GM23248 (cell line): ENCODE measurements at regions not wholly inside any gene's neighbourhood (a gene's known extent, or its start where the extent isn't known, plus 50 kb on each side); places are given as distances from the start of the nearest gene placed in this dataset.

Experiments
- EZH2 ChIP-seq: fragments of 200-600 bp; sonication (generic); IDR thresholded peaks from 2 replicates; pipeline ENCODE4 v1.6.1; 2018; ENCODE audit warnings: antibody characterized with exemption, mild to moderate bottlenecking; ENCODE audit not compliant: insufficient read depth, poor library complexity, severe bottlenecking
- EZH2phosphoT487 ChIP-seq: fragments of 200-600 bp; sonication (generic); IDR thresholded peaks from 2 replicates; pipeline ENCODE4 v1.6.1; 2018; ENCODE audit warnings: antibody characterized with exemption, moderate library complexity, mild to moderate bottlenecking, low read depth; ENCODE audit not compliant: insufficient read depth

GRCh38 chr16:65657556-65657955, 535.7 kb upstream of the CDH11 start:
- TF ChIP-seq EZH2, result no peak
- no peak for TF ChIP-seq EZH2phosphoT487
